Neural crest cell (in vitro differentiated cells): ENCODE measurements at regions not wholly inside any gene's neighbourhood (a gene's known extent, or its start where the extent isn't known, plus 50 kb on each side); places are given as distances from the start of the nearest gene placed in this dataset.
"Not testable (repeated sequence)": the region's sequence is repeated elsewhere in the genome, so short reads cannot be mapped to it uniquely, and the experiment has no call there.

Experiments used
- DNase-seq: peaks from one replicate; pipeline ENCODE4 v3.0.0; 2021; ENCODE audit warnings: low read depth, mixed read lengths, low spot score
- H3K27ac Mint-ChIP-seq: one replicate; pipeline ENCODE4 v1.8.0; 2021; ENCODE audit warnings: mild to moderate bottlenecking, mixed read lengths; ENCODE audit not compliant: unreplicated experiment
- H3K27me3 Mint-ChIP-seq: 2 replicates; pipeline ENCODE4 v1.8.0; 2021; ENCODE audit warnings: low read depth, mild to moderate bottlenecking, mixed read lengths
- H3K36me3 Mint-ChIP-seq: 2 replicates; pipeline ENCODE4 v1.8.0; 2021; ENCODE audit warnings: low read depth, mild to moderate bottlenecking, mixed read lengths
- H3K4me1 Mint-ChIP-seq: 2 replicates; pipeline ENCODE4 v1.8.0; 2021; ENCODE audit warnings: mixed read lengths
- H3K4me3 Mint-ChIP-seq: one replicate; pipeline ENCODE4 v1.8.0; 2021; ENCODE audit warnings: mild to moderate bottlenecking, mixed read lengths
- H3K9me3 Mint-ChIP-seq: 2 replicates; pipeline ENCODE4 v1.8.0; 2021; ENCODE audit warnings: mixed read lengths
- CTCF ChIP-seq: fragments of 200-600 bp; sonication (generic); conservative IDR thresholded peaks from 2 replicates; pipeline ENCODE4 v1.5.0; 2021; ENCODE audit warnings: antibody characterized with exemption, mild to moderate bottlenecking

- no peak for DNase-seq
- Mint-ChIP-seq H3K4me3 (no peak overlapping the region), H3K36me3 (no peaks in the 10 kb centered on the region), H3K4me1 (no peaks in the 10 kb centered on the region), H3K9me3 (no peaks in the 10 kb centered on the region), H3K27ac (no peak overlapping the region), H3K27me3 (no peaks in the 10 kb centered on the region)
- no peak for TF ChIP-seq CTCF
Measured at GRCh38 chr3:145448436-145448835, 712.5 kb downstream of the PLOD2 start.

- Mint-ChIP-seq H3K4me1 (no peaks in the 10 kb centered on the region), H3K27me3 (no peaks in the 10 kb centered on the region), H3K4me3 (no peak overlapping the region), H3K27ac (no peak overlapping the region), H3K36me3 (no peaks in the 10 kb centered on the region), H3K9me3 (no peaks in the 10 kb centered on the region)
- DNase-seq, result no peak
- TF ChIP-seq CTCF, result no peak
Measured at GRCh38 chr3:145450018-145450682, 710.8 kb downstream of the PLOD2 start.

GRCh38 chr3:145457825-145458552 lies 703.0 kb downstream of the PLOD2 start:
- Mint-ChIP-seq H3K27me3 (no peaks in the 10 kb centered on the region), H3K9me3 (no peaks in the 10 kb centered on the region), H3K4me3 (no peak overlapping the region), H3K4me1 (no peaks in the 10 kb centered on the region), H3K36me3 (no peaks in the 10 kb centered on the region), H3K27ac (no peak overlapping the region)
- DNase-seq, result no peak
- TF ChIP-seq CTCF, result no peak

GRCh38 chr3:145459681-145460080 lies 701.3 kb downstream of the PLOD2 start:
- not testable (repeated sequence) for H3K4me1 Mint-ChIP-seq, DNase-seq, H3K27ac Mint-ChIP-seq, H3K9me3 Mint-ChIP-seq, H3K36me3 Mint-ChIP-seq, H3K27me3 Mint-ChIP-seq, H3K4me3 Mint-ChIP-seq

- TF ChIP-seq CTCF, result no peak
- no peak for DNase-seq
- Mint-ChIP-seq H3K36me3 (no peaks in the 10 kb centered on the region), H3K27me3 (no peaks in the 10 kb centered on the region), H3K27ac (no peak overlapping the region), H3K9me3 (no peaks in the 10 kb centered on the region), H3K4me3 (no peak overlapping the region), H3K4me1 (no peaks in the 10 kb centered on the region)
Measured at GRCh38 chr3:145471976-145472375, 689.0 kb downstream of the PLOD2 start.

- H3K4me1 Mint-ChIP-seq, result peaks cover 11% of the 10 kb centered on the region
- not testable (repeated sequence) for H3K9me3 Mint-ChIP-seq
Measured at GRCh38 chr3:145482735-145483134, 678.2 kb downstream of the PLOD2 start.

More at GRCh38 chr3:145482735-145483134, 678.2 kb downstream of the PLOD2 start:
- not testable (repeated sequence) for H3K27me3 Mint-ChIP-seq, H3K36me3 Mint-ChIP-seq, H3K27ac Mint-ChIP-seq, DNase-seq, H3K4me3 Mint-ChIP-seq
